ENCODE measurements at regions not wholly inside any gene's neighbourhood (a gene's known extent, or its start where the extent isn't known, plus 50 kb on each side); places are given as distances from the start of the nearest gene placed in this dataset.

- H3K27me3 ChIP-seq (ENCODE audit: control insufficient read depth, insufficient read depth, low read length): no peaks in the 10 kb centered on the region
- no peak overlapping the region for H3K4me3 ChIP-seq (ENCODE audit: low read length)
- H3K27ac ChIP-seq (ENCODE audit: low read depth, low read length): no peak overlapping the region
- no peaks in the 10 kb centered on the region for H3K4me1 ChIP-seq (ENCODE audit: control insufficient read depth, insufficient read depth, low read length)
- no peak overlapping the region for H3K9ac ChIP-seq (ENCODE audit: low read length)
- H3K36me3 ChIP-seq (ENCODE audit: control insufficient read depth, insufficient read depth, low read length): no peaks in the 10 kb centered on the region
Measured at GRCh38 chr2:192591617-192592016, 396.9 kb upstream of the TMEFF2 start.

GRCh38 chr2:192585418-192585817, 390.7 kb upstream of the TMEFF2 start:
- Histone ChIP-seq H3K4me1 (ENCODE audit: control insufficient read depth, insufficient read depth, low read length) (no peaks in the 10 kb centered on the region), H3K36me3 (ENCODE audit: control insufficient read depth, insufficient read depth, low read length) (no peaks in the 10 kb centered on the region), H3K9ac (ENCODE audit: low read length) (no peak overlapping the region), H3K27me3 (ENCODE audit: control insufficient read depth, insufficient read depth, low read length) (no peaks in the 10 kb centered on the region), H3K4me3 (ENCODE audit: low read length) (no peak overlapping the region), H3K27ac (ENCODE audit: low read depth, low read length) (no peak overlapping the region)

- Histone ChIP-seq H3K9ac (ENCODE audit: low read length) (no peak overlapping the region), H3K4me1 (ENCODE audit: control insufficient read depth, insufficient read depth, low read length) (no peaks in the 10 kb centered on the region), H3K27ac (ENCODE audit: low read depth, low read length) (no peak overlapping the region), H3K36me3 (ENCODE audit: control insufficient read depth, insufficient read depth, low read length) (no peaks in the 10 kb centered on the region), H3K27me3 (ENCODE audit: control insufficient read depth, insufficient read depth, low read length) (no peaks in the 10 kb centered on the region), H3K4me3 (ENCODE audit: low read length) (no peak overlapping the region)
Measured at GRCh38 chr2:192584976-192585375, 390.2 kb upstream of the TMEFF2 start.

GRCh38 chr2:192579965-192580700, 385.4 kb upstream of the TMEFF2 start:
- Histone ChIP-seq H3K4me1 (ENCODE audit: control insufficient read depth, insufficient read depth, low read length) (no peaks in the 10 kb centered on the region), H3K9ac (ENCODE audit: low read length) (no peak overlapping the region), H3K36me3 (ENCODE audit: control insufficient read depth, insufficient read depth, low read length) (no peaks in the 10 kb centered on the region), H3K27ac (ENCODE audit: low read depth, low read length) (no peak overlapping the region), H3K27me3 (ENCODE audit: control insufficient read depth, insufficient read depth, low read length) (no peaks in the 10 kb centered on the region), H3K4me3 (ENCODE audit: low read length) (no peak overlapping the region)

GRCh38 chr2:192578780-192579179, 384.0 kb upstream of the TMEFF2 start:
- no peak overlapping the region for H3K4me3 ChIP-seq (ENCODE audit: low read length)
- H3K27ac ChIP-seq (ENCODE audit: low read depth, low read length): no peak overlapping the region
- H3K36me3 ChIP-seq (ENCODE audit: control insufficient read depth, insufficient read depth, low read length): no peaks in the 10 kb centered on the region
- H3K27me3 ChIP-seq (ENCODE audit: control insufficient read depth, insufficient read depth, low read length): no peaks in the 10 kb centered on the region
- H3K9ac ChIP-seq (ENCODE audit: low read length): no peak overlapping the region
- no peaks in the 10 kb centered on the region for H3K4me1 ChIP-seq (ENCODE audit: control insufficient read depth, insufficient read depth, low read length)

GRCh38 chr2:192577706-192578105, 383.0 kb upstream of the TMEFF2 start:
- no peak overlapping the region for H3K9ac ChIP-seq (ENCODE audit: low read length)
- H3K4me1 ChIP-seq (ENCODE audit: control insufficient read depth, insufficient read depth, low read length): no peaks in the 10 kb centered on the region
- H3K27ac ChIP-seq (ENCODE audit: low read depth, low read length): no peak overlapping the region
- no peaks in the 10 kb centered on the region for H3K27me3 ChIP-seq (ENCODE audit: control insufficient read depth, insufficient read depth, low read length)
- no peaks in the 10 kb centered on the region for H3K36me3 ChIP-seq (ENCODE audit: control insufficient read depth, insufficient read depth, low read length)
- no peak overlapping the region for H3K4me3 ChIP-seq (ENCODE audit: low read length)

- Histone ChIP-seq H3K9ac (ENCODE audit: low read length) (no peak overlapping the region), H3K27me3 (ENCODE audit: control insufficient read depth, insufficient read depth, low read length) (no peaks in the 10 kb centered on the region), H3K4me3 (ENCODE audit: low read length) (no peak overlapping the region), H3K36me3 (ENCODE audit: control insufficient read depth, insufficient read depth, low read length) (no peaks in the 10 kb centered on the region), H3K27ac (ENCODE audit: low read depth, low read length) (no peak overlapping the region), H3K4me1 (ENCODE audit: control insufficient read depth, insufficient read depth, low read length) (no peaks in the 10 kb centered on the region)
Measured at GRCh38 chr2:192574552-192574951, 379.8 kb upstream of the TMEFF2 start.

- Histone ChIP-seq H3K4me3 (ENCODE audit: low read length) (no peak overlapping the region), H3K27me3 (ENCODE audit: control insufficient read depth, insufficient read depth, low read length) (no peaks in the 10 kb centered on the region), H3K4me1 (ENCODE audit: control insufficient read depth, insufficient read depth, low read length) (no peaks in the 10 kb centered on the region), H3K27ac (ENCODE audit: low read depth, low read length) (no peak overlapping the region), H3K9ac (ENCODE audit: low read length) (no peak overlapping the region), H3K36me3 (ENCODE audit: control insufficient read depth, insufficient read depth, low read length) (no peaks in the 10 kb centered on the region)
Measured at GRCh38 chr2:192571636-192572035, 376.9 kb upstream of the TMEFF2 start.

GRCh38 chr2:192570788-192571187, 376.1 kb upstream of the TMEFF2 start:
- H3K9ac ChIP-seq (ENCODE audit: low read length): no peak overlapping the region
- H3K27me3 ChIP-seq (ENCODE audit: control insufficient read depth, insufficient read depth, low read length): no peaks in the 10 kb centered on the region
- no peak overlapping the region for H3K27ac ChIP-seq (ENCODE audit: low read depth, low read length)
- H3K36me3 ChIP-seq (ENCODE audit: control insufficient read depth, insufficient read depth, low read length): no peaks in the 10 kb centered on the region
- no peaks in the 10 kb centered on the region for H3K4me1 ChIP-seq (ENCODE audit: control insufficient read depth, insufficient read depth, low read length)
- H3K4me3 ChIP-seq (ENCODE audit: low read length): no peak overlapping the region

GRCh38 chr2:192566863-192567262, 372.1 kb upstream of the TMEFF2 start:
- H3K27me3 ChIP-seq (ENCODE audit: control insufficient read depth, insufficient read depth, low read length): no peaks in the 10 kb centered on the region
- H3K9ac ChIP-seq (ENCODE audit: low read length): no peak overlapping the region
- H3K27ac ChIP-seq (ENCODE audit: low read depth, low read length): no peak overlapping the region
- H3K4me1 ChIP-seq (ENCODE audit: control insufficient read depth, insufficient read depth, low read length): no peaks in the 10 kb centered on the region
- H3K4me3 ChIP-seq (ENCODE audit: low read length): no peak overlapping the region
- H3K36me3 ChIP-seq (ENCODE audit: control insufficient read depth, insufficient read depth, low read length): no peaks in the 10 kb centered on the region

- H3K27me3 ChIP-seq (ENCODE audit: control insufficient read depth, insufficient read depth, low read length): no peaks in the 10 kb centered on the region
- no peaks in the 10 kb centered on the region for H3K4me1 ChIP-seq (ENCODE audit: control insufficient read depth, insufficient read depth, low read length)
- no peaks in the 10 kb centered on the region for H3K36me3 ChIP-seq (ENCODE audit: control insufficient read depth, insufficient read depth, low read length)
- H3K9ac ChIP-seq (ENCODE audit: low read length): no peak overlapping the region
- H3K4me3 ChIP-seq (ENCODE audit: low read length): no peak overlapping the region
- no peak overlapping the region for H3K27ac ChIP-seq (ENCODE audit: low read depth, low read length)
Measured at GRCh38 chr2:192560326-192560725, 365.6 kb upstream of the TMEFF2 start.

GRCh38 chr2:192559587-192559986, 364.9 kb upstream of the TMEFF2 start:
- Histone ChIP-seq H3K4me3 (ENCODE audit: low read length) (no peak overlapping the region), H3K27ac (ENCODE audit: low read depth, low read length) (no peak overlapping the region), H3K4me1 (ENCODE audit: control insufficient read depth, insufficient read depth, low read length) (no peaks in the 10 kb centered on the region), H3K9ac (ENCODE audit: low read length) (no peak overlapping the region), H3K27me3 (ENCODE audit: control insufficient read depth, insufficient read depth, low read length) (no peaks in the 10 kb centered on the region), H3K36me3 (ENCODE audit: control insufficient read depth, insufficient read depth, low read length) (no peaks in the 10 kb centered on the region)

GRCh38 chr2:192558637-192559036, 363.9 kb upstream of the TMEFF2 start:
- H3K36me3 ChIP-seq (ENCODE audit: control insufficient read depth, insufficient read depth, low read length): no peaks in the 10 kb centered on the region
- no peak overlapping the region for H3K9ac ChIP-seq (ENCODE audit: low read length)
- no peaks in the 10 kb centered on the region for H3K4me1 ChIP-seq (ENCODE audit: control insufficient read depth, insufficient read depth, low read length)
- no peak overlapping the region for H3K27ac ChIP-seq (ENCODE audit: low read depth, low read length)
- H3K4me3 ChIP-seq (ENCODE audit: low read length): no peak overlapping the region
- H3K27me3 ChIP-seq (ENCODE audit: control insufficient read depth, insufficient read depth, low read length): no peaks in the 10 kb centered on the region
